ENCODE measurements at regions not wholly inside any gene's neighbourhood (a gene's known extent, or its start where the extent isn't known, plus 50 kb on each side); places are given as distances from the start of the nearest gene placed in this dataset.
A peak's percentile ranks its signal among the peaks of the same experiment; 100 is the strongest.

DNA sequence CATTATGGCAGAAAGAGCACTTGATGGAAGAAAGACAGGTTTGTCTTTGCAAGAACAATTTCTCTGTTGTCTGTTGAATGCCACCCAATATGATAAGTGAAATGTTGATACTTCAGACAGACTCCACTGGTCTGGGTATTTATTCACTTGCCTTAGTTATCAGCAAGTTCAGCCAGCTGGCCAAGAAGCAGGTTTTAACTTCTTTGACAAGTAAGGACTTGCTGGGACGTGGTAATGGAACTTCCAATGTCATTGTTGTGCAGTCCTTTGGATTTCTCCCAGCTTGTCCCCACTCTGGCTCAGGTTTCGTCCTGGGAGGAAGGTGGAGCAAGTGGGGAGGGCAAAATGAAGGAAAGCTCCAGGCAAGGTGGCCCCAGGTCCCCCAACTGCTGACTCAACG is 497.4 kb downstream of the RPS24 start:
- Histone ChIP-seq H3K9me3 (no peaks in the 10 kb centered on the region), H3K4me1 (no peaks in the 10 kb centered on the region), H3K4me3 (no peak overlapping the region), H3K36me3 (no peaks in the 10 kb centered on the region), H3K27me3 (no peaks in the 10 kb centered on the region), H3K27ac (no peak overlapping the region)
- TF ChIP-seq, protein P1, sequence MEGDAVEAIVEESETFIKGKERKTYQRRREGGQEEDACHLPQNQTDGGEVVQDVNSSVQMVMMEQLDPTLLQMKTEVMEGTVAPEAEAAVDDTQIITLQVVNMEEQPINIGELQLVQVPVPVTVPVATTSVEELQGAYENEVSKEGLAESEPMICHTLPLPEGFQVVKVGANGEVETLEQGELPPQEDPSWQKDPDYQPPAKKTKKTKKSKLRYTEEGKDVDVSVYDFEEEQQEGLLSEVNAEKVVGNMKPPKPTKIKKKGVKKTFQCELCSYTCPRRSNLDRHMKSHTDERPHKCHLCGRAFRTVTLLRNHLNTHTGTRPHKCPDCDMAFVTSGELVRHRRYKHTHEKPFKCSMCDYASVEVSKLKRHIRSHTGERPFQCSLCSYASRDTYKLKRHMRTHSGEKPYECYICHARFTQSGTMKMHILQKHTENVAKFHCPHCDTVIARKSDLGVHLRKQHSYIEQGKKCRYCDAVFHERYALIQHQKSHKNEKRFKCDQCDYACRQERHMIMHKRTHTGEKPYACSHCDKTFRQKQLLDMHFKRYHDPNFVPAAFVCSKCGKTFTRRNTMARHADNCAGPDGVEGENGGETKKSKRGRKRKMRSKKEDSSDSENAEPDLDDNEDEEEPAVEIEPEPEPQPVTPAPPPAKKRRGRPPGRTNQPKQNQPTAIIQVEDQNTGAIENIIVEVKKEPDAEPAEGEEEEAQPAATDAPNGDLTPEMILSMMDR (IDR thresholded peaks at IDR 0.05) = no peak
- 42 to 53% methylated on average over 3 of the region's 3 CpGs for WGBS, 2 donors
- intact Hi-C loops (cut with DNase I) = no loop called here
- DNase-seq (no peak), ATAC-seq (no peak)

DNA sequence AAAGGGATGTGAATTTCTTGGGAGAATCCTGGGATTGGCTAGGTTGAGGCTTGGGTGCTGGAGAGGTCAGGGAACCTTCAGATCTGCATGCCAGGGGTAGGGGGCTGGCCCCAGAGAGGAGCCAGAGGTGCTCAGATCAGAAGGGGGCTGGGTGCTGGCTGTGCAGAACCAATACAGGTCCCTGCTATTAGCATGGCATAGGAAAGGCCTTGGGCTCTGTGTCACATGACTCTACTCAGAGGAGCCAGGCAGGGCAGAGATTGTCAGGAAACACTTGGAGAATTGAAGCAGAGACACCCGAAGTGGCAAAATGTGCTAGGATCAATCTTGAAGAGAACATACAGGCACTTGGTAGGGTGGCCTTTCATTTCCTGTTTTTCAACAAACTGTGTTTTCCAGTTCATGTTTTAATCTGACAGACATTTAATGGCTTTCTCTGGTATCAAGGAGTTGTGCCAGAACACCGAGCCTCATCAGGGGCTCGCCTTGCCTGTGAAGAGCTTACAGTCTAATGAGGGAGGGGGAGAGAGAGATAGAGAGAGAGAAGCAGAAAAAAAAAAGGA is 498.9 kb downstream of the RPS24 start:
- peak in 2 of 8 donors; percentile 30 to 65 for ATAC-seq

DNA sequence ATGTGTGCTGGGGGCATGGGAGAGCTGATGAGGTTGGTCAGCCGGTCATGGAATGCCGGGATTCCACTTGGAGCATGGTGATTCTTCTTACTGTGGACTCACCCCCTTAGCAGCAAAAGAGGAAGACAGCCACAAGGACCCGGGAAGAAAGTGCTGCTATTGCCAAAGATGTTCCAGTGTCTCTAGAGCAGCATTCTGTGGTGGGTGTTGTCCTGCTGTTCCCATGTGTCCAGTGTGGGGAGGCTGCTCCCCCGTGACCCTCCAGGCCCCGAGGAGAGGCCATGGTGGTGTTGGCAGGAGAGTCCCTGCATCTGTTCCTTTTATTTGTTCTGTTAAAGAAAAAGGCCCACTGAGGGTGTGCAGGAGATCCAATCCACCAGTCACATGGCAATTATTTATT is 499.4 kb downstream of the RPS24 start:
- Histone ChIP-seq H3K4me3 (no peak overlapping the region), H3K27ac (peak overlapping the region in 1 of 10 donors; percentile 22), H3K36me3 (no peaks in the 10 kb centered on the region), H3K4me1 (no peaks in the 10 kb centered on the region), H3K27me3 (no peaks in the 10 kb centered on the region), H3K9me3 (no peaks in the 10 kb centered on the region)
- intact Hi-C loops (cut with DNase I) = no loop called here
- TF ChIP-seq, protein P1 (IDR thresholded peaks at IDR 0.05) = no peak
- no peak for DNase-seq
- 74 to 76% methylated on average over 5 of the region's 5 CpGs for WGBS, 2 donors
- ATAC-seq = peak in 3 of 8 donors; percentile 38 to 65 (median 58)

More for the DNA sequence above, 498.9 kb downstream of the RPS24 start:
- no peak overlapping the region for H3K4me3 ChIP-seq
- peak overlapping the region in 1 of 10 donors; percentile 22 for H3K27ac ChIP-seq
- intact Hi-C loops (cut with DNase I) = no loop called here
- H3K4me1 ChIP-seq = no peaks in the 10 kb centered on the region
- DNase-seq = no peak
- H3K27me3 ChIP-seq = no peaks in the 10 kb centered on the region
- no peaks in the 10 kb centered on the region for H3K9me3 ChIP-seq
- TF ChIP-seq, protein P1 (IDR thresholded peaks at IDR 0.05) = no peak
- no peaks in the 10 kb centered on the region for H3K36me3 ChIP-seq
- 69 to 79% methylated on average over 3 of the region's 3 CpGs for WGBS, 2 donors

DNA sequence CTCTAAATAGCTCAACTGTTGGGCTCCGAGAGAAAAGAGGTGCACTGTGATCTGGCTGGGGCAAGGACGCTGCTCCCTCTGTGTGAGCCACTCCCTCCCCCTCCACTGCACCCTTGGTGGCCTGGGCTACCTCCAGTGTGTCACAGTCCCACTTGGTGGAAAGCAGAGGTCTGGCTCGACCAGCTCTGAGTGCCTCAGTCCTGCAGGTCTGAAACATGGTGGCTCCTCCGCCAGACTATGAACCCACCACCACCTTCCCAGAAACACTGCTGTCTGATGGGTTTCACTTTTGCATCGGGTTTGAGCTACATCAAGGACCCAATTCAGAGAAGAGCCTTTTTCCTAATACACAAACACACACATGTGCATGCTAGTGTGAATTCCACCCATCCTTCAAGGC is 500.1 kb downstream of the RPS24 start:
- H3K4me1 ChIP-seq = no peaks in the 10 kb centered on the region
- intact Hi-C loops (cut with DNase I) = no loop called here
- no peak overlapping the region for H3K4me3 ChIP-seq
- TF ChIP-seq, protein P1 (IDR thresholded peaks at IDR 0.05) = no peak
- H3K27me3 ChIP-seq = no peaks in the 10 kb centered on the region
- no peak for DNase-seq
- no peak overlapping the region for H3K27ac ChIP-seq
- no peaks in the 10 kb centered on the region for H3K9me3 ChIP-seq
- 88 to 93% methylated on average over 5 of the region's 5 CpGs for WGBS, 2 donors
- no peak for ATAC-seq
- no peaks in the 10 kb centered on the region for H3K36me3 ChIP-seq
